GM06990 (cell line): ENCODE measurements at regions not wholly inside any gene's neighbourhood (a gene's known extent, or its start where the extent isn't known, plus 50 kb on each side); places are given as distances from the start of the nearest gene placed in this dataset.

Source experiments
- DNase-seq: peaks from one replicate; pipeline ENCODE4 v3.0.0-alpha.2; 2011; ENCODE audit not compliant: insufficient read length; ENCODE audit errors: extremely low read depth
- H3K27me3 ChIP-seq: replicated peaks from 2 replicates; pipeline ENCODE4 v1.6.0; 2011; ENCODE audit warnings: low read length; ENCODE audit not compliant: control insufficient read depth, insufficient read depth
- H3K36me3 ChIP-seq: 2 replicates; pipeline ENCODE4 v1.5.1; 2011; ENCODE audit warnings: low read length; ENCODE audit not compliant: control insufficient read depth, insufficient read depth
- H3K4me3 ChIP-seq: replicated peaks from 2 replicates; pipeline ENCODE4 v1.5.1; 2011; ENCODE audit warnings: low read depth, mild to moderate bottlenecking, control low read depth, low read length
- TF ChIP-seq, protein P1 (sequence below): IDR thresholded peaks from 2 replicates; pipeline ENCODE4 v1.5.1; 2011; ENCODE audit warnings: low read length, control low read depth, mild to moderate bottlenecking, inconsistent platforms; ENCODE audit not compliant: insufficient read depth, poor library complexity, severe bottlenecking

DNA sequence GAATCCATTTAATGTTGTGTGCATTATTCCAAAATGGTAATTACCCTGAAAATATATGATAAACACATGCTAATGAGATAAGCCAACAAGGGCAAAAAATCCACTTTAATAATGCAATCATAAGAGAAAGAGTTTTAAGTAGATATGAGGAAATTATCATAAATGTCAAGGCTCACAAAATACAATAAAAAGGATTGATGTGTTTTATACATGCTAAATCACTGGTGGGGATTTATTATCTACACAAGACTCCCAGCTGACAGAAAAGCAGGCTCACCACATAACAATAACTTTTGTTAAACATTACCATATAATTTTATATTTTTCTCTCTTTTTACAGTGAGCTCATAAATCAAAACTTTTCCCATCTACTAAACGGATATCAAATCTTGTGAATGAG lies 306.2 kb upstream of the GRAMD2B start:
- Histone ChIP-seq H3K36me3 (no peaks in the 10 kb centered on the region), H3K4me3 (no peak overlapping the region), H3K27me3 (no peaks in the 10 kb centered on the region)
- TF ChIP-seq, protein P1, sequence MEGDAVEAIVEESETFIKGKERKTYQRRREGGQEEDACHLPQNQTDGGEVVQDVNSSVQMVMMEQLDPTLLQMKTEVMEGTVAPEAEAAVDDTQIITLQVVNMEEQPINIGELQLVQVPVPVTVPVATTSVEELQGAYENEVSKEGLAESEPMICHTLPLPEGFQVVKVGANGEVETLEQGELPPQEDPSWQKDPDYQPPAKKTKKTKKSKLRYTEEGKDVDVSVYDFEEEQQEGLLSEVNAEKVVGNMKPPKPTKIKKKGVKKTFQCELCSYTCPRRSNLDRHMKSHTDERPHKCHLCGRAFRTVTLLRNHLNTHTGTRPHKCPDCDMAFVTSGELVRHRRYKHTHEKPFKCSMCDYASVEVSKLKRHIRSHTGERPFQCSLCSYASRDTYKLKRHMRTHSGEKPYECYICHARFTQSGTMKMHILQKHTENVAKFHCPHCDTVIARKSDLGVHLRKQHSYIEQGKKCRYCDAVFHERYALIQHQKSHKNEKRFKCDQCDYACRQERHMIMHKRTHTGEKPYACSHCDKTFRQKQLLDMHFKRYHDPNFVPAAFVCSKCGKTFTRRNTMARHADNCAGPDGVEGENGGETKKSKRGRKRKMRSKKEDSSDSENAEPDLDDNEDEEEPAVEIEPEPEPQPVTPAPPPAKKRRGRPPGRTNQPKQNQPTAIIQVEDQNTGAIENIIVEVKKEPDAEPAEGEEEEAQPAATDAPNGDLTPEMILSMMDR: no peak
- DNase-seq: no peak

- H3K4me3 ChIP-seq: no peak overlapping the region
- DNase-seq: no peak
- TF ChIP-seq, protein P1: no peak
- no peaks in the 10 kb centered on the region for H3K27me3 ChIP-seq
- no peaks in the 10 kb centered on the region for H3K36me3 ChIP-seq
These were observed 303.2 kb upstream of the GRAMD2B start for GRCh38 chr5:126119887-126120442.

GRCh38 chr5:126120939-126121338 lies 302.3 kb upstream of the GRAMD2B start:
- TF ChIP-seq, protein P1: no peak
- Histone ChIP-seq H3K27me3 (no peaks in the 10 kb centered on the region), H3K4me3 (no peak overlapping the region), H3K36me3 (no peaks in the 10 kb centered on the region)
- no peak for DNase-seq

- TF ChIP-seq, protein P1: no peak
- Histone ChIP-seq H3K27me3 (no peaks in the 10 kb centered on the region), H3K36me3 (no peaks in the 10 kb centered on the region), H3K4me3 (no peak overlapping the region)
- DNase-seq: no peak
These were observed 300.3 kb upstream of the GRAMD2B start for GRCh38 chr5:126122942-126123341.

DNA sequence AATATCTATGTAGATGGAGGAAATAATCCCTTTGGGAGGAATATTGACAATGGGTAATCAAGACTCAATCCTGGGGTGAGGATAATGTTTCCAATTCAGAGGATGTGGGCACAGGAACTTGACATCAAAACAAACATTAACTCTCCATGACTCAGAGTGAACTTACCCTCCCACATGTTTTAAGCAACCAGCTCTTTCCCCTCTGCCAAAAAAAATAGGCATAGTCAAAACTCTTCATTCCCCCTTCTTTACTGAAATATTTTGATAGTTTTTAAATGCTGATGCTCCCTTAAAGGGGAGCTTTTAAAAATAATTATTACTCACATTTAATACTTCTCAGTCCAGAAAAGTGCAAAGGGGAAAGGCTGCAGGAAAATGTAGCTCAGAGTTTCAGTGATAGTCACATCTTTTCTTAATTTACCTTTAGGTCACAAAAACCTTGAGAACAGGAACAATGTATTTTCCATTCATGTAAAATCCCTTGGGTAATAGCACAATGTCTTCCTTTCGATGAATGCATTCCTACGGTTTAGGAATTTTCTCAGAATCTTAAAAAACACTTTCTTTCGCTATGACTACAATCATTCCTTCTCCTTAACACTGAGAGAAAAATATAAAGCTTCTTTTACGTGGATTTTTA lies 298.4 kb upstream of the GRAMD2B start:
- TF ChIP-seq, protein P1: no peak
- no peaks in the 10 kb centered on the region for H3K27me3 ChIP-seq
- H3K36me3 ChIP-seq: no peaks in the 10 kb centered on the region
- H3K4me3 ChIP-seq: no peak overlapping the region
- no peak for DNase-seq

GRCh38 chr5:126125407-126125806 lies 297.8 kb upstream of the GRAMD2B start:
- TF ChIP-seq, protein P1: no peak
- DNase-seq: no peak
- no peaks in the 10 kb centered on the region for H3K27me3 ChIP-seq
- no peak overlapping the region for H3K4me3 ChIP-seq
- H3K36me3 ChIP-seq: no peaks in the 10 kb centered on the region
